Chondrocyte (in vitro differentiated cells): ENCODE measurements at regions not wholly inside any gene's neighbourhood (a gene's known extent, or its start where the extent isn't known, plus 50 kb on each side); places are given as distances from the start of the nearest gene placed in this dataset.

Experiments used
- DNase-seq: peaks from one replicate; pipeline ENCODE4 v3.0.0; 2021; ENCODE audit warnings: mixed read lengths, low spot score
- H3K27ac Mint-ChIP-seq: one replicate; pipeline ENCODE4 v1.8.0; 2021; ENCODE audit warnings: mild to moderate bottlenecking, moderate library complexity, mixed read lengths; ENCODE audit not compliant: unreplicated experiment
- H3K27me3 Mint-ChIP-seq: 2 replicates; pipeline ENCODE4 v1.8.0; 2021; ENCODE audit warnings: low read depth, mixed read lengths
- H3K36me3 Mint-ChIP-seq: 2 replicates; pipeline ENCODE4 v1.8.0; 2021; ENCODE audit warnings: low read depth, mixed read lengths
- H3K4me1 Mint-ChIP-seq: 2 replicates; pipeline ENCODE4 v1.8.0; 2021; ENCODE audit warnings: low read depth, mild to moderate bottlenecking, mixed read lengths
- H3K4me3 Mint-ChIP-seq: one replicate; pipeline ENCODE4 v1.8.0; 2021; ENCODE audit warnings: mild to moderate bottlenecking, moderate library complexity, mixed read lengths; ENCODE audit not compliant: unreplicated experiment
- H3K9me3 Mint-ChIP-seq: 2 replicates; pipeline ENCODE4 v1.8.0; 2021; ENCODE audit warnings: low read depth, mixed read lengths
- CTCF ChIP-seq: fragments of 200-600 bp; sonication (generic); IDR thresholded peaks from 2 replicates; pipeline ENCODE4 v1.5.0; 2021; ENCODE audit warnings: antibody characterized with exemption, mild to moderate bottlenecking, moderate library complexity

- TF ChIP-seq CTCF, result no peak
- Mint-ChIP-seq H3K4me3 (no peak overlapping the region), H3K9me3 (no peaks in the 10 kb centered on the region), H3K27ac (no peak overlapping the region), H3K27me3 (no peaks in the 10 kb centered on the region), H3K4me1 (peaks cover 12% of the 10 kb centered on the region), H3K36me3 (no peaks in the 10 kb centered on the region)
- DNase-seq, result no peak
Observed at GRCh38 chr12:92628476-92628875, 74.3 kb upstream of the PLEKHG7 start.

GRCh38 chr12:92627511-92627910, 75.3 kb upstream of the PLEKHG7 start:
- TF ChIP-seq CTCF, result no peak
- Mint-ChIP-seq H3K36me3 (no peaks in the 10 kb centered on the region), H3K4me1 (peaks cover 12% of the 10 kb centered on the region), H3K27me3 (no peaks in the 10 kb centered on the region), H3K9me3 (peaks cover 2% of the 10 kb centered on the region), H3K4me3 (no peak overlapping the region), H3K27ac (no peak overlapping the region)
- no peak for DNase-seq

- no peak for TF ChIP-seq CTCF
- Mint-ChIP-seq H3K4me1 (peaks cover 12% of the 10 kb centered on the region), H3K27me3 (no peaks in the 10 kb centered on the region), H3K9me3 (peaks cover 8% of the 10 kb centered on the region), H3K4me3 (no peak overlapping the region), H3K27ac (no peak overlapping the region), H3K36me3 (peaks cover 3% of the 10 kb centered on the region)
- no peak for DNase-seq
Observed at GRCh38 chr12:92625639-92626310, 77.0 kb upstream of the PLEKHG7 start.

- no peak for DNase-seq
- Mint-ChIP-seq H3K4me3 (no peak overlapping the region), H3K9me3 (peaks cover 8% of the 10 kb centered on the region), H3K4me1 (peaks cover 4% of the 10 kb centered on the region), H3K27ac (no peak overlapping the region), H3K27me3 (no peaks in the 10 kb centered on the region), H3K36me3 (peaks cover 3% of the 10 kb centered on the region)
- TF ChIP-seq CTCF, result no peak
Observed at GRCh38 chr12:92624236-92624635, 78.6 kb upstream of the PLEKHG7 start.

GRCh38 chr12:92623386-92623785, 79.4 kb upstream of the PLEKHG7 start:
- Mint-ChIP-seq H3K9me3 (peaks cover 8% of the 10 kb centered on the region), H3K4me3 (no peak overlapping the region), H3K27ac (no peak overlapping the region), H3K4me1 (peaks cover 2% of the 10 kb centered on the region), H3K27me3 (no peaks in the 10 kb centered on the region), H3K36me3 (peaks cover 3% of the 10 kb centered on the region)
- TF ChIP-seq CTCF, result no peak
- DNase-seq, result no peak
